AG04450 (cell line): ENCODE measurements at regions not wholly inside any gene's neighbourhood (a gene's known extent, or its start where the extent isn't known, plus 50 kb on each side); places are given as distances from the start of the nearest gene placed in this dataset.

Experiments used
- CTCF ChIA-PET: fragments of 300-600, 350-600 bp; formaldehyde crosslinking; extraction: SDS; loops from one replicate; lab custom pipeline; 2022; ENCODE audit warnings: antibody characterized with exemption, inconsistent platforms; lab: Charles Lee
- POLR2A ChIA-PET: fragments of 350-600 bp; formaldehyde crosslinking; extraction: SDS; loops from one replicate; lab custom pipeline; 2021; ENCODE audit warnings: antibody characterized with exemption, inconsistent platforms; lab: Yijun Ruan, JAX
- DNase-seq: peaks from one replicate; pipeline ENCODE4 v3.0.0-alpha.2; 2011; ENCODE audit warnings: low read depth, low spot score
- H3K27ac ChIP-seq: one replicate; pipeline ENCODE4 v1.5.1; 2012; ENCODE audit warnings: low read depth, low read length, control low read depth
- H3K27me3 ChIP-seq: one replicate; pipeline ENCODE4 v1.6.0; 2012; ENCODE audit warnings: low read length; ENCODE audit not compliant: control insufficient read depth, insufficient read depth
- H3K4me3 ChIP-seq: 2 replicates; pipeline ENCODE4 v1.5.1; 2011; ENCODE audit warnings: mild to moderate bottlenecking, low read depth, low read length, control low read depth
- H3K9me3 ChIP-seq: 2 replicates; pipeline ENCODE4 v1.5.1; 2012; ENCODE audit warnings: low read length; ENCODE audit not compliant: control insufficient read depth, insufficient read depth
- TF ChIP-seq, protein P1 (sequence below): IDR thresholded peaks from 2 replicates; pipeline ENCODE4 v1.5.1; 2011; ENCODE audit warnings: low read depth, low read length, control low read depth, inconsistent platforms

DNA sequence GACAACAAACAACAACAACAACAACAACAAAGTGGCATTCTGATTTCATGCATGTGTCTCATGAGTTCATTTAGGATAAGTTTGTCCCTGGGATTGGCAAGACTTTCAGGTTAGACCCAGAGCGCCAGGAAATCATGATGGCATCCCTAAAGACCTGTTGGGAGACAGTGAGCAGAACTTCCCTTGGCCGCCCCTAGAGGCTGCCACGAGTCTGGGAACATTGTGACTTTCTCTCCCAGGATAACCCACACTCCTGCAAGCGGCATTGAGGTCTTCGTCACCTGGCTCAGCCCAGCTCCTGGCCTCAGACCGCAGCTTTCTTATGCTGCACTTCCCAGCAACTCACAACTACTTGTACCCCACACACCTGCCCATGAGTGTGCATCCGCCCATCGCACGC lies 80.5 kb upstream of the RNF32 start:
- CTCF ChIA-PET, result no interaction called here

DNA sequence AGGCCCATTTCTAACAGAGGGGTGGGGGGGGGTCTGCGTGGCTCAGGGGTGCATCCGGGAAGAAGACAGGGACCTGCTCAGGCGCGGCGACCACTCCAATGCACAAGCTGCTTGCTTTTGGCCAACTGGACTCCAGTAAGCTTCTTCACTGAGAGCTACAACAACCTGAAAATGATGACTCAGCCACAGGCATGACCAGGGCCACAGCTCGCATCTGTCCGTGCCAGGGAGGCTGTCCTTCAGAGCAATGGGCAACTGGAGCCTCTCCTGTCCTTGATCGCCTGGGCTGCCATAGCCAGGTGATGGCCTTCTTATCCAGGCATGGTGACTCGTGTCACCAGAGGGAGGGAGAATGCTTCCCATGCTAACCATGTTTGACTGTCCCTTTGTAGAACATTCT lies 81.6 kb upstream of the RNF32 start:
- CTCF ChIA-PET, result no interaction called here
- TF ChIP-seq, protein P1, sequence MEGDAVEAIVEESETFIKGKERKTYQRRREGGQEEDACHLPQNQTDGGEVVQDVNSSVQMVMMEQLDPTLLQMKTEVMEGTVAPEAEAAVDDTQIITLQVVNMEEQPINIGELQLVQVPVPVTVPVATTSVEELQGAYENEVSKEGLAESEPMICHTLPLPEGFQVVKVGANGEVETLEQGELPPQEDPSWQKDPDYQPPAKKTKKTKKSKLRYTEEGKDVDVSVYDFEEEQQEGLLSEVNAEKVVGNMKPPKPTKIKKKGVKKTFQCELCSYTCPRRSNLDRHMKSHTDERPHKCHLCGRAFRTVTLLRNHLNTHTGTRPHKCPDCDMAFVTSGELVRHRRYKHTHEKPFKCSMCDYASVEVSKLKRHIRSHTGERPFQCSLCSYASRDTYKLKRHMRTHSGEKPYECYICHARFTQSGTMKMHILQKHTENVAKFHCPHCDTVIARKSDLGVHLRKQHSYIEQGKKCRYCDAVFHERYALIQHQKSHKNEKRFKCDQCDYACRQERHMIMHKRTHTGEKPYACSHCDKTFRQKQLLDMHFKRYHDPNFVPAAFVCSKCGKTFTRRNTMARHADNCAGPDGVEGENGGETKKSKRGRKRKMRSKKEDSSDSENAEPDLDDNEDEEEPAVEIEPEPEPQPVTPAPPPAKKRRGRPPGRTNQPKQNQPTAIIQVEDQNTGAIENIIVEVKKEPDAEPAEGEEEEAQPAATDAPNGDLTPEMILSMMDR, result no peak
- DNase-seq, result no peak
- Histone ChIP-seq H3K27me3 (no peaks in the 10 kb centered on the region), H3K9me3 (peaks cover 17% of the 10 kb centered on the region), H3K27ac (no peak overlapping the region), H3K4me3 (no peak overlapping the region)
- POLR2A ChIA-PET, result no interaction called here

More for the DNA sequence above, 80.5 kb upstream of the RNF32 start:
- DNase-seq, result no peak
- Histone ChIP-seq H3K27ac (no peak overlapping the region), H3K27me3 (no peaks in the 10 kb centered on the region), H3K4me3 (no peak overlapping the region), H3K9me3 (peaks cover 17% of the 10 kb centered on the region)
- TF ChIP-seq, protein P1, result no peak
- POLR2A ChIA-PET, result no interaction called here

DNA sequence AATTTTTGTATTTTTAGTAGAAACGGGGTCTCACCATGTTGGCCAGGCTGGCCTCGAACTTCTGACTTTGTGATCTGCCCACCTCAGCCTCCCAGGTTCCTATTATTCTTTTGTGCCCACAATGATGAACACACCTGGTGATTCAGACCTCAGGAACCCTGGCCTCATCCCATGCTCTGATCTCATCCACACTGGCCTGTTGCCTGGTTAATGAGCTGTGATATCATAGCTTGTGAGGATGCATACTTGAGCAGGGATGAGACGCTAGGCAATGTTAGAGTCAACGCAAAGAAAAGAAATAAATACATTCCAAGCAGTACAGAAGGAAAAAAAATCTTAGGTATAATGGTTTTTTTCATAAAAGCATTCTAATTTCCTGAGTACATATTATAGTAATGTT lies 82.4 kb upstream of the RNF32 start:
- Histone ChIP-seq H3K27me3 (no peaks in the 10 kb centered on the region), H3K9me3 (peaks cover 17% of the 10 kb centered on the region), H3K27ac (no peak overlapping the region), H3K4me3 (no peak overlapping the region)
- ChIA-PET CTCF (no interaction called here), POLR2A (no interaction called here)
- DNase-seq, result peak; percentile 13
- TF ChIP-seq, protein P1, result no peak

DNA sequence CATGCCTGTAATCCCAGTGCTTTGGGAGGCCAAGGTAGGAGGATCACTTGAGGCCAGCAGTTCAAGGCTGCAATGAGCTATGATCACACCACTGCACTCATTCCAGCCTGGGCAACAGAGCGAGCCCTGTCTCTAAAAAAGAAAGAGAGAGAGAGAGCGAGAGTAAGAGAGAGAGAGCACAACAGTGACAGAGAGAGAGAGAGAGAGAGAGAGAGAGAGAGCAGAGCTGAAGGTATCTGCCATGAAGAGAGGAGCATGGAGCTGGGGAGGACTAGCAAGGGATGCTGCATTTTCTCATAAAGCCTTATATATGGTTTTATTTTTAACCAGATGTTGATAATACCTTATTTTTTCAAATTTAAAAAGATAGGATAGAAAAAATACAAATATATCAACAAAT lies 84.5 kb upstream of the RNF32 start:
- ChIA-PET POLR2A (no interaction called here), CTCF (no interaction called here)
- no peak overlapping the region for H3K4me3 ChIP-seq
- H3K27me3 ChIP-seq, result no peaks in the 10 kb centered on the region
- TF ChIP-seq, protein P1, result no peak
- DNase-seq, result no peak
- no peak overlapping the region for H3K27ac ChIP-seq
- H3K9me3 ChIP-seq, result peaks cover 17% of the 10 kb centered on the region

DNA sequence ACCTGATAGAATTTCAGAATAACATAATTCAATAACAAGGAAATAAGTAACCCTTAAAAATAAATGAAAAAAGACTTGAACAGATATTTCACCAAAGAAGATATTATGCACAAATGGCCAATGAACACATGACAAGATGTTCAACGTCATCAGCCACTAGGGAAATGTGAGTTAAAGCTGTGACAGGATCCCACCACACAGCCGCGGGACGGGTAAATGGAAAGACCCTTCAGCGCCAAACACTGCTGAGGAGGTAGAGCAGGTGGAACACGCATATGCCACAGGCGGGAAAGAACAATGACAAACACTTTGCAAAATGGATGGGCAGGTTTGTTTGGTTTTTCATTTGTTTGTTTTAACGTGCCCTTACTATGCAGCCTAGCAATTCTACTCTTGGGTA lies 86.1 kb upstream of the RNF32 start:
- CTCF ChIA-PET, result no interaction called here
- POLR2A ChIA-PET, result no interaction called here
- H3K9me3 ChIP-seq, result peaks cover 15% of the 10 kb centered on the region
- no peak for DNase-seq
- H3K4me3 ChIP-seq, result no peak overlapping the region
- no peaks in the 10 kb centered on the region for H3K27me3 ChIP-seq
- no peak overlapping the region for H3K27ac ChIP-seq
- TF ChIP-seq, protein P1, result no peak
